Activated CD8-positive, alpha-beta T cell treated with anti-CD3 and anti-CD28 coated beads for 36 hours (primary cell): ENCODE measurements at regions not wholly inside any gene's neighbourhood (a gene's known extent, or its start where the extent isn't known, plus 50 kb on each side); places are given as distances from the start of the nearest gene placed in this dataset.

ENCODE experiments used
- ATAC-seq: fragments of 200-7000 bp; cut with Tn5 transposase; one replicate; pipeline ENCODE4 v1.10.0; 2021; ENCODE audit warnings: mild to moderate bottlenecking, moderate library complexity
- CTCF ChIA-PET: fragments of 350-600 bp; sonication (Branson Sonifier 250); formaldehyde crosslinking; loops from one replicate; lab custom pipeline; 2021; ENCODE audit warnings: antibody characterized with exemption; lab: Charles Lee
- POLR2A ChIA-PET: fragments of 350-600 bp; sonication (Branson Sonifier 250); formaldehyde crosslinking; loops from one replicate; lab custom pipeline; 2021; ENCODE audit warnings: antibody characterized with exemption; lab: Charles Lee
- DNase-seq: peaks from one replicate; pipeline ENCODE4 v3.0.0-alpha.2; 2020
- H3K27ac Mint-ChIP-seq: one replicate; pipeline ENCODE4 v1.8.0; 2021; ENCODE audit warnings: mild to moderate bottlenecking, mixed read lengths
- H3K27me3 Mint-ChIP-seq: one replicate; pipeline ENCODE4 v1.8.0; 2021; ENCODE audit warnings: mixed read lengths
- H3K36me3 Mint-ChIP-seq: one replicate; pipeline ENCODE4 v1.8.0; 2021; ENCODE audit warnings: low read depth, mixed read lengths
- H3K4me1 Mint-ChIP-seq: one replicate; pipeline ENCODE4 v1.8.0; 2021; ENCODE audit warnings: low read depth, mixed read lengths
- H3K4me3 Mint-ChIP-seq: one replicate; pipeline ENCODE4 v1.8.0; 2021; ENCODE audit warnings: mild to moderate bottlenecking, moderate library complexity, mixed read lengths
- H3K9me3 Mint-ChIP-seq: one replicate; pipeline ENCODE4 v1.8.0; 2021; ENCODE audit warnings: mixed read lengths
- intact Hi-C: fragments of 100-400 bp; cut with micrococcal nuclease; formaldehyde crosslinking; loops from one replicate; pipeline ENCODE4 v1.10.0; 2022
- TF ChIP-seq, protein P1 (sequence below): fragments of 200-600 bp; IDR thresholded peaks from one replicate; pipeline ENCODE4 v1.8.0; 2022; ENCODE audit warnings: antibody characterized with exemption, mild to moderate bottlenecking

GRCh38 chr11:26065944-26066343 is 266.0 kb upstream of the ANO3 start:
- Mint-ChIP-seq H3K4me3 (no peak overlapping the region), H3K4me1 (no peaks in the 10 kb centered on the region), H3K27me3 (no peaks in the 10 kb centered on the region), H3K27ac (no peak overlapping the region), H3K9me3 (peaks cover 3% of the 10 kb centered on the region), H3K36me3 (no peaks in the 10 kb centered on the region)
- ChIA-PET POLR2A (no interaction called here), CTCF (no interaction called here)
- TF ChIP-seq, protein P1, sequence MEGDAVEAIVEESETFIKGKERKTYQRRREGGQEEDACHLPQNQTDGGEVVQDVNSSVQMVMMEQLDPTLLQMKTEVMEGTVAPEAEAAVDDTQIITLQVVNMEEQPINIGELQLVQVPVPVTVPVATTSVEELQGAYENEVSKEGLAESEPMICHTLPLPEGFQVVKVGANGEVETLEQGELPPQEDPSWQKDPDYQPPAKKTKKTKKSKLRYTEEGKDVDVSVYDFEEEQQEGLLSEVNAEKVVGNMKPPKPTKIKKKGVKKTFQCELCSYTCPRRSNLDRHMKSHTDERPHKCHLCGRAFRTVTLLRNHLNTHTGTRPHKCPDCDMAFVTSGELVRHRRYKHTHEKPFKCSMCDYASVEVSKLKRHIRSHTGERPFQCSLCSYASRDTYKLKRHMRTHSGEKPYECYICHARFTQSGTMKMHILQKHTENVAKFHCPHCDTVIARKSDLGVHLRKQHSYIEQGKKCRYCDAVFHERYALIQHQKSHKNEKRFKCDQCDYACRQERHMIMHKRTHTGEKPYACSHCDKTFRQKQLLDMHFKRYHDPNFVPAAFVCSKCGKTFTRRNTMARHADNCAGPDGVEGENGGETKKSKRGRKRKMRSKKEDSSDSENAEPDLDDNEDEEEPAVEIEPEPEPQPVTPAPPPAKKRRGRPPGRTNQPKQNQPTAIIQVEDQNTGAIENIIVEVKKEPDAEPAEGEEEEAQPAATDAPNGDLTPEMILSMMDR = no peak
- intact Hi-C loops = no loop called here
- ATAC-seq (no peak), DNase-seq (no peak)

DNA sequence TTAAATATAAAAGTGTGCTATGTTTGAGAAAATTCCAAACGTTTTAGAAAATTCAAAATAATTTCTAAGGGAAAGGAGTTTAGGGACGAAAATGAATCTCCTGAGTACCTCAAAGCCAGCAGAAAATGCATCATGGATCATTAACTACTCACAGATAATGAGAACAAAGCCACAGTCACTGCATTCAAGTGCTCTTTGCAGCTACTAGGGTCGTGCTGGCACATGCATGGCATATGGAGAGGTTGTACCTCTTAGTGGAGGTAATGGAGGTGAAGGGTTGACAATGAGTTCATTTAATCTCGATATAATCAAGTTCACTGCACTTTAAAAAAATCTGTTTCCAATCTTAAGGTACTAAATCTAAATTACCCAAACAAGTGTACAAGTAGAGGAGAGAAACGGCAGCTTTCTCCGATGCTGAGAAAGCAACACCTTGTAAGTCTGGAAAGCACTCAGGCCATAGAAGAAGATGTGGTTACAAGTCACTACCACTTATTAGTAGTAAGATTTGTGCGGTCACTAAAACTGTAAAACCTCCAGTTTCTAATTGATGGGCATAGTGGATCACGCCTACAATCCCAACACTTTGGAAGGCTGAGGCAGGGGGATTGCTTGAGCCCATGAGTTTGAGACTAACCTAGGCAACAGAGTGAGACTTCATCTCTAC is 261.1 kb upstream of the ANO3 start:
- intact Hi-C loops = no loop called here
- ATAC-seq = no peak
- ChIA-PET CTCF (no interaction called here), POLR2A (no interaction called here)
- no peak for DNase-seq
- H3K9me3 Mint-ChIP-seq = peaks cover 8% of the 10 kb centered on the region
- H3K27me3 Mint-ChIP-seq = no peaks in the 10 kb centered on the region
- no peaks in the 10 kb centered on the region for H3K4me1 Mint-ChIP-seq
- no peak overlapping the region for H3K27ac Mint-ChIP-seq
- H3K4me3 Mint-ChIP-seq = no peak overlapping the region
- H3K36me3 Mint-ChIP-seq = no peaks in the 10 kb centered on the region
- TF ChIP-seq, protein P1 = no peak

GRCh38 chr11:26072614-26073153 is 259.2 kb upstream of the ANO3 start:
- Mint-ChIP-seq H3K4me3 (no peak overlapping the region), H3K27me3 (no peaks in the 10 kb centered on the region), H3K27ac (no peak overlapping the region), H3K4me1 (no peaks in the 10 kb centered on the region), H3K9me3 (peaks cover 8% of the 10 kb centered on the region), H3K36me3 (no peaks in the 10 kb centered on the region)
- POLR2A ChIA-PET = no interaction called here
- CTCF ChIA-PET = no interaction called here
- TF ChIP-seq, protein P1 = no peak
- ATAC-seq = no peak
- DNase-seq = no peak
- intact Hi-C loops = no loop called here

DNA sequence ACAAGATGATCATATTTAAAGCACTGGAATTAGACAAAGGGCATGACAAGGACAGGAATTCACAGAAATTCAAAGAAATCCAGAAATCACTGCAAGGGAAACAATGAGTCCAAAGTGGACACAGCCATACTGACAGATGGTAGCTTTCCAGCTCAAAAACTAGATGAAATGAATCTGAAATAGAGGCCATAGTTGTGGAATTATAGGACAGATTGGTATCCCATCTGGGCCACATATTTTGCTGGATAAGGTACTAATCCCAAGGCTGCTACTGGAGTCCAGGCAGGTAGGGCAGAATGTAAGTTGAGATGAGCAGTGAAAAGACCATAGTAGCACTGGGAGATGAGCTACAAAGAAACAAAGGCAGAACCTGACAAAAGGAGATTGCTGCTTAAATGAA is 258.3 kb upstream of the ANO3 start:
- TF ChIP-seq, protein P1 = no peak
- ChIA-PET CTCF (no interaction called here), POLR2A (no interaction called here)
- peaks cover 7% of the 10 kb centered on the region for H3K9me3 Mint-ChIP-seq
- no peaks in the 10 kb centered on the region for H3K36me3 Mint-ChIP-seq
- intact Hi-C loops = no loop called here
- no peak for DNase-seq
- H3K27ac Mint-ChIP-seq = no peak overlapping the region
- no peak for ATAC-seq
- H3K4me1 Mint-ChIP-seq = no peaks in the 10 kb centered on the region
- no peaks in the 10 kb centered on the region for H3K27me3 Mint-ChIP-seq
- H3K4me3 Mint-ChIP-seq = no peak overlapping the region

DNA sequence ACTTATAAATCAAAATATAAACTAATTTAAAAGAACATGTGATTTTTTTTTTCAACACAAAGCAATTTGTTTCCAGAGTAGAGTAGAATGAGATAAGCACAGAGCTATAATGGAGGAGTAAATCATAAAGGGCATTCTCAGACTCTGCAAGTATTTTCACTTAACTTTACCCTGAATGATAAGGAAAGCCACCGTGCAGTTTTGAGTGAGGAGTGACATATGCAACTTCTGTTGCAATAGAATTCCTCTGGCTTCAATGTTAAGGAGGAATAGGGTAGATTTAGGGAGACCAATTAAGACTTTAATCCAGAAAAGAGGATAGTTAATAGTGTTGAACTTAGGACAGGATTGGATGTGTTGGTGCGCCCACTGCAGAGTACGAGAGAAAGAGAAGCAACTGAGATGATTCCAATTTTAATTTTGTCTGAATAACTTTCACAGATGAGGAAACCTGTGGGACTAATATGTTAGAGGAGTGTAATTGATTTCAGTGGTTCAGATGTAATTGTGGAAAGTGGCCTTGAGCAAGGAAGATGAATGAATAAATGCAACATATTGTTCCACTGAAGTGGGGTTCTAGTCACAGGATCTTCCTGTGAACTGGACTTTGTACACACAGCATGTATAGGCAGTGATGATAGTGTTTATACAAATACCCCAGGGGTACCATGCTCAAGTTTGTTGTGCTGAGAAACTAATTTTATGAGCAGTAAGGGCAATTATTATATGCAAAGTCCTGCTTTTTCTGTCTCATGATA is 255.5 kb upstream of the ANO3 start:
- Mint-ChIP-seq H3K4me1 (no peaks in the 10 kb centered on the region), H3K27ac (no peak overlapping the region), H3K4me3 (no peak overlapping the region), H3K36me3 (no peaks in the 10 kb centered on the region), H3K27me3 (no peaks in the 10 kb centered on the region), H3K9me3 (peaks cover 5% of the 10 kb centered on the region)
- no peak for ATAC-seq
- no peak for DNase-seq
- CTCF ChIA-PET = no interaction called here
- intact Hi-C loops = no loop called here
- TF ChIP-seq, protein P1 = no peak
- POLR2A ChIA-PET = no interaction called here
